Spleen (tissue), 11 donors: ENCODE measurements at regions not wholly inside any gene's neighbourhood (a gene's known extent, or its start where the extent isn't known, plus 50 kb on each side); places are given as distances from the start of the nearest gene placed in this dataset.

ENCODE experiments used
- DNase-seq: peaks from one replicate; pipeline ENCODE4 v3.0.0-alpha.2; 2020
- H3K27ac ChIP-seq, 8 donors: fragments of 200-600 bp; sonication (generic) in 7 of 8; 1 replicate in 4 of 8; 2 replicates in 4 of 8; pipeline versions ENCODE4 v1.5.0 to v1.8.0; 2016 to 2021; ENCODE audit warnings: inconsistent platforms in 4 of 8, mild to moderate bottlenecking in 4 of 8, moderate library complexity in 1 of 8
- H3K27me3 ChIP-seq, 7 donors: fragments of 200-600 bp; sonication (generic) in 6 of 7; replicated peaks in 1 of 7; 1 replicate in 4 of 7; 2 replicates in 3 of 7; pipeline versions ENCODE4 v1.5.0 to v1.8.0; 2016 to 2021; ENCODE audit warnings: inconsistent platforms in 3 of 7, mild to moderate bottlenecking in 1 of 7
- H3K36me3 ChIP-seq, 6 donors: fragments of 200-600 bp; sonication (generic) in 5 of 6; 1 replicate in 4 of 6; 2 replicates in 2 of 6; pipeline versions ENCODE4 v1.5.0 to v1.8.0; 2016 to 2021; ENCODE audit warnings: inconsistent platforms in 2 of 6
- H3K4me1 ChIP-seq, 6 donors: fragments of 200-600 bp; sonication (generic) in 5 of 6; 1 replicate in 3 of 6; 2 replicates in 3 of 6; pipeline versions ENCODE4 v1.5.0 to v1.8.0; 2016 to 2021; ENCODE audit warnings: inconsistent platforms in 3 of 6
- H3K4me3 ChIP-seq, 8 donors: fragments of 200-600 bp; sonication (generic) in 7 of 8; 1 replicate in 4 of 8; 2 replicates in 4 of 8; pipeline versions ENCODE4 v1.5.0 to v1.8.0; 2016 to 2021; ENCODE audit warnings: inconsistent platforms in 4 of 8, mild to moderate bottlenecking in 4 of 8, moderate library complexity in 2 of 8
- H3K9me3 ChIP-seq, 8 donors: fragments of 200-600 bp; sonication (generic) in 7 of 8; 1 replicate in 4 of 8; 2 replicates in 4 of 8; pipeline versions ENCODE4 v1.5.0 to v1.8.0; 2016 to 2021; ENCODE audit warnings: inconsistent platforms in 4 of 8
- CTCF ChIP-seq, 11 experiments: fragments of 200-600 bp in 7 of 11; fragments of 450-650 bp in 4 of 11; sonication (generic) in 4 of 11; IDR thresholded peaks in 8 of 11; conservative IDR thresholded peaks in 3 of 11; 1 replicate in 7 of 11; 2 replicates in 4 of 11; pipeline versions ENCODE4 v1.4.0 to v1.8.0; 2016 to 2021; ENCODE audit warnings: antibody characterized with exemption in 11 of 11, inconsistent platforms in 4 of 11, mild to moderate bottlenecking in 1 of 11
- POLR2A ChIP-seq, 3 donors: fragments of 450-650 bp; IDR thresholded peaks; one replicate each; pipeline ENCODE4 v1.5.1; 2017; ENCODE audit warnings: antibody characterized with exemption in 3 of 3, mild to moderate bottlenecking in 1 of 3
- POLR2AphosphoS5 ChIP-seq, 3 donors: sonication (generic); formaldehyde crosslinking; IDR thresholded peaks; one replicate each; pipeline ENCODE4 v1.5.1; 2017; ENCODE audit warnings: antibody characterized with exemption in 3 of 3
- WGBS, 5 donors: extraction: QIAGEN DNeasy Blood & Tissue Kit in 3 of 5; methylation state at CpG; one replicate each; pipeline versions ENCODE4 v1.1.5 to v1.1.7; 2013 to 2018; 5-methylcytosine and 5-hydroxymethylcytosine counted together
- intact Hi-C: fragments of 100-400 bp; cut with DNase I; formaldehyde crosslinking; loops from one replicate; pipeline ENCODE4 v1.15.0; 2023; ENCODE audit warnings: low total_unique reads
- donor health status: healthy with polysubstance abuse.
- donor health status: DM: no; HTN: no; CAD: no; lungs with moderate emphysema.
- donor health status: DM: no; HTN: no; CAD: no.
- donor health status: Bipolar disorder and iron deficiency.
- donor health status: healthy.
- donor health status: DM: no; HTN: no; CAD: no.
- donor health status: DM: yes; HTN: yes; CAD: no.

DNA sequence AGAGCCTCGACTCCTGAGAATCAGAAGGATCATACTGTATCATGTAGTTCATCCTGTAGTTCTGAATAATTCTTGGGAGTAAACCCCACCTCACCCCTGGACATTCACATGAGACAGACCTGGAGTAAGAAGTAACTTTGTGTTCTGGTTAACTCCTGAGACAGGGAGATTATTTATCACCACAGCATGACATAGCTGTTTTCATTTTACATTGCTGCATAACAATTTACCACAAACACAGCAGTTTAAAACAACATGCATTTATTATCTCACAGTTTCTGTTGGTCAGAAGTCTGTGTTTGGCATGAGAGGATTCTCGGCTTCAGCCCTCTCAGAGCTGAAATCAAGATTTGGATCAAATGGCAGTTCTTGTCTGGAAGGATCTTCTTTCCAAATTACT, 855.8 kb upstream of the FANCL start:
- H3K9me3 ChIP-seq = peaks cover 0 to 42% (median 26%) of the 10 kb centered on the region in 8 donors
- intact Hi-C loops = no loop called here
- 38 to 69% (median 47%) methylated on average over 2 of the region's 2 CpGs for WGBS, 5 donors
- no peak overlapping the region for H3K27ac ChIP-seq
- TF ChIP-seq CTCF (IDR thresholded peaks at IDR 0.05 in 8 of 11, conservative IDR thresholded peaks at IDR 0.05 in 3 of 11) = no peak
- TF ChIP-seq POLR2AphosphoS5 (IDR thresholded peaks at IDR 0.05) = no peak
- TF ChIP-seq POLR2A (IDR thresholded peaks at IDR 0.05) = no peak
- DNase-seq = no peak
- no peaks in the 10 kb centered on the region for H3K36me3 ChIP-seq
- no peaks in the 10 kb centered on the region for H3K27me3 ChIP-seq
- H3K4me1 ChIP-seq = no peaks in the 10 kb centered on the region
- H3K4me3 ChIP-seq = no peak overlapping the region

DNA sequence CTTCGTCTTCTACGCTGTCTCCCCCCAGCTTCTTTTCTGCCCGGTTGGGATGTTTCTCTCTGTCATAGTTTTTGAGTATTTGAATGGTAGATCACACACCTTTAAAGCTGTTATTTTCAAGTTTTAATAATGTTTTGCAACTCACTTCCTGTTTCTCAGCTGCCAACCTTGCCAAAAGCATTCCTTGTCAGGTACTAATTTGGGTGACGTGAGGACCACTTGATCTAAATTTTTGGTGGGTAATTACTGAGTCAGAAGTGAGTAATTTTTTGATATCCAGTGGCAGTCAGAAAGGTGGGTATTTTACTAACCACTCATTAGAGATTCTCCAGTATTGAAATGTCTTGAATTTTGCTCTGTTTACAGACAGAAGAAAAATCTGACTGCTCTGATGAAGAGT, 852.4 kb upstream of the FANCL start:
- TF ChIP-seq POLR2AphosphoS5 (IDR thresholded peaks at IDR 0.05) = no peak
- Histone ChIP-seq H3K36me3 (no peaks in the 10 kb centered on the region), H3K9me3 (peaks cover 0 to 30% (median 16%) of the 10 kb centered on the region in 8 donors), H3K27me3 (no peaks in the 10 kb centered on the region), H3K27ac (no peak overlapping the region), H3K4me3 (no peak overlapping the region), H3K4me1 (no peaks in the 10 kb centered on the region)
- 73 to 83% (median 76%) methylated on average over 4 of the region's 4 CpGs for WGBS, 5 donors
- intact Hi-C loops = no loop called here
- DNase-seq = no peak

DNA sequence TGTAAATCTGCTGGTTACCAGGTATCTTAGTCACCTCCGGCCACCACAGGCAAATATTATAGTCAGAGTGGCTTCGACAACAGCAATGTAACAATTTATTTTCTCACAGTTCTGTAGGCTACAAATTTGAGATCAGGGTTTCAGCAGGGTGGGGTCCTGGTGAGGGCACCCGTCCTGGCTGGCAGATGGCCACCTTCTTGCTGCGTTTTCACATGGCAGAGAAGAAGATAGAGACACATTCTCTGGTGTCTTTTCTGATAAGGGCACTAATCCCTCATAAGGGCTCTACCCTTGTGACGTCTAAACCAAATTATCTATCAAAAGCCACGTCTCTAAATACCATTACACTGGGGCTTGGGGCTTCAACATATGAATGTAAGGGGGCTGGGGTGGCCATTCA, 843.2 kb upstream of the FANCL start:
- H3K4me1 ChIP-seq = no peaks in the 10 kb centered on the region
- H3K4me3 ChIP-seq = no peak overlapping the region
- no peaks in the 10 kb centered on the region for H3K27me3 ChIP-seq
- no peaks in the 10 kb centered on the region for H3K9me3 ChIP-seq
- TF ChIP-seq POLR2A (IDR thresholded peaks at IDR 0.05) (no peak), CTCF (IDR thresholded peaks at IDR 0.05 in 8 of 11, conservative IDR thresholded peaks at IDR 0.05 in 3 of 11) (no peak), POLR2AphosphoS5 (IDR thresholded peaks at IDR 0.05) (no peak)
- no peak overlapping the region for H3K27ac ChIP-seq
- intact Hi-C loops = no loop called here
- no peaks in the 10 kb centered on the region for H3K36me3 ChIP-seq
- 58 to 71% (median 66%) methylated on average over 6 of the region's 6 CpGs for WGBS, 5 donors
- no peak for DNase-seq

GRCh38 chr2:59083075-59083828, 842.1 kb upstream of the FANCL start:
- H3K9me3 ChIP-seq = no peaks in the 10 kb centered on the region
- no peak overlapping the region for H3K27ac ChIP-seq
- no peaks in the 10 kb centered on the region for H3K27me3 ChIP-seq
- WGBS, 5 donors = 70 to 80% (median 74%) methylated on average over 5 of the region's 5 CpGs
- intact Hi-C loops = no loop called here
- TF ChIP-seq POLR2A (IDR thresholded peaks at IDR 0.05) = no peak
- TF ChIP-seq POLR2AphosphoS5 (IDR thresholded peaks at IDR 0.05) = no peak
- TF ChIP-seq CTCF (IDR thresholded peaks at IDR 0.05 in 8 of 11, conservative IDR thresholded peaks at IDR 0.05 in 3 of 11) = no peak
- no peaks in the 10 kb centered on the region for H3K4me1 ChIP-seq
- H3K4me3 ChIP-seq = no peak overlapping the region
- H3K36me3 ChIP-seq = no peaks in the 10 kb centered on the region
- no peak for DNase-seq
